Neural cell (in vitro differentiated cells): ENCODE measurements at regions not wholly inside any gene's neighbourhood (a gene's known extent, or its start where the extent isn't known, plus 50 kb on each side); places are given as distances from the start of the nearest gene placed in this dataset.

Experiments used
- CTCF ChIP-seq: fragments of 450-650 bp; IDR thresholded peaks from 2 replicates; pipeline ENCODE4 v1.5.1; 2014; ENCODE audit warnings: antibody characterized with exemption, mild to moderate bottlenecking, moderate library complexity; ENCODE audit not compliant: poor library complexity, severe bottlenecking
- EP300 ChIP-seq: fragments of 450-650 bp; conservative IDR thresholded peaks from 2 replicates; pipeline ENCODE4 v1.6.1; 2014; ENCODE audit warnings: antibody characterized with exemption, mild to moderate bottlenecking, moderate library complexity; ENCODE audit not compliant: poor library complexity, severe bottlenecking
- EZH2 ChIP-seq: fragments of 200-600, 300-800 bp; shearing (Covaris generic), sonication (generic); IDR thresholded peaks from 2 replicates; pipeline ENCODE4 v1.6.1; 2014; ENCODE audit warnings: antibody characterized with exemption, low read length, borderline replicate concordance, mild to moderate bottlenecking; ENCODE audit not compliant: insufficient read depth, poor library complexity, severe bottlenecking
- MXI1 ChIP-seq: fragments of 450-650 bp; conservative IDR thresholded peaks from 2 replicates; pipeline ENCODE4 v1.6.1; 2014; ENCODE audit warnings: antibody characterized with exemption, mild to moderate bottlenecking; ENCODE audit not compliant: poor library complexity, severe bottlenecking
- POLR2AphosphoS5 ChIP-seq: IDR thresholded peaks from 2 replicates; pipeline ENCODE4 v1.6.1; 2012
- RAD21 ChIP-seq: fragments of 450-650 bp; conservative IDR thresholded peaks from 2 replicates; pipeline ENCODE4 v1.6.1; 2014; ENCODE audit warnings: antibody characterized with exemption, mild to moderate bottlenecking, moderate library complexity
- REST ChIP-seq: IDR thresholded peaks from 2 replicates; pipeline ENCODE4 v1.6.1; 2012; ENCODE audit warnings: borderline replicate concordance
- SMC3 ChIP-seq: fragments of 450-650 bp; conservative IDR thresholded peaks from 2 replicates; pipeline ENCODE4 v1.6.1; 2014; ENCODE audit warnings: antibody characterized with exemption, mild to moderate bottlenecking, moderate library complexity; ENCODE audit not compliant: poor library complexity
- TAF1 ChIP-seq: IDR thresholded peaks from 2 replicates; pipeline ENCODE4 v1.6.1; 2012; ENCODE audit warnings: low read depth

- no peak for TF ChIP-seq CTCF
- TF ChIP-seq REST: no peak
- TF ChIP-seq TAF1: no peak
- no peak for TF ChIP-seq EP300
- no peak for TF ChIP-seq EZH2
- TF ChIP-seq MXI1: no peak
- TF ChIP-seq RAD21: no peak
- TF ChIP-seq POLR2AphosphoS5: no peak
- TF ChIP-seq SMC3: no peak
Measured at GRCh38 chrX:140439476-140439875, 65.4 kb downstream of the SOX3 start.
